Thyroid gland (tissue), 4 donors: ENCODE measurements at regions not wholly inside any gene's neighbourhood (a gene's known extent, or its start where the extent isn't known, plus 50 kb on each side); places are given as distances from the start of the nearest gene placed in this dataset.
A peak's percentile ranks its signal among the peaks of the same experiment; 100 is the strongest.

Experiments
- DNase-seq, 2 donors: peaks; one replicate each; pipeline ENCODE4 v3.0.0-alpha.2; 2019
- H3K27ac ChIP-seq, 3 donors: fragments of 200-600 bp; sonication (generic); 1 replicate in 2 of 3; 2 replicates in 1 of 3; pipeline ENCODE4 v1.5.1; 2016 to 2019; ENCODE audit warnings: mild to moderate bottlenecking in 1 of 3, moderate library complexity in 1 of 3
- H3K27me3 ChIP-seq: fragments of 200-600 bp; sonication (generic); one replicate; pipeline ENCODE4 v1.5.1; 2019
- H3K36me3 ChIP-seq, 2 donors: fragments of 200-600 bp; sonication (generic); one replicate each; pipeline ENCODE4 v1.5.1; 2016 to 2019
- H3K4me1 ChIP-seq, 2 donors: fragments of 200-600 bp; sonication (generic); one replicate each; pipeline ENCODE4 v1.5.1; 2017 to 2019
- H3K4me3 ChIP-seq, 3 donors: fragments of 200-600 bp; sonication (generic); replicated peaks in 1 of 3; 1 replicate in 2 of 3; 2 replicates in 1 of 3; pipeline ENCODE4 v1.5.1; 2016; ENCODE audit warnings: mild to moderate bottlenecking in 1 of 3
- H3K9me3 ChIP-seq: fragments of 200-600 bp; sonication (generic); one replicate; pipeline ENCODE4 v1.5.1; 2017
- CTCF ChIP-seq, 6 experiments: fragments of 200-600 bp in 3 of 6; fragments of 450-650 bp in 3 of 6; sonication (generic) in 3 of 6; IDR thresholded peaks; one replicate each; pipeline ENCODE4 v1.5.1; 2016 to 2019; ENCODE audit warnings: antibody characterized with exemption in 6 of 6, mild to moderate bottlenecking in 2 of 6, inconsistent platforms in 1 of 6, moderate library complexity in 1 of 6
- POLR2A ChIP-seq, 2 donors: fragments of 450-650 bp; IDR thresholded peaks; one replicate each; pipeline ENCODE4 v1.6.1; 2017; ENCODE audit warnings: antibody characterized with exemption in 2 of 2, mild to moderate bottlenecking in 2 of 2, moderate library complexity in 1 of 2
- WGBS, 2 donors: methylation state at CpG; one replicate each; pipeline ENCODE4 v1.1.5; 2017; 5-methylcytosine and 5-hydroxymethylcytosine counted together
- intact Hi-C: fragments of 100-400 bp; cut with DNase I; formaldehyde crosslinking; loops from one replicate; pipeline ENCODE4 v1.15.1; 2023

- Histone ChIP-seq H3K4me3 (no peak overlapping the region), H3K27me3 (no peaks in the 10 kb centered on the region), H3K27ac (no peak overlapping the region), H3K36me3 (no peaks in the 10 kb centered on the region), H3K4me1 (no peaks in the 10 kb centered on the region), H3K9me3 (no peaks in the 10 kb centered on the region)
- intact Hi-C loops: no loop called here
- peak in 1 of 6 experiments; percentile 15 for TF ChIP-seq CTCF (IDR thresholded peaks at IDR 0.05)
- TF ChIP-seq POLR2A (IDR thresholded peaks at IDR 0.05): no peak
- WGBS, 2 donors: 50 to 53% methylated on average over 6 of the region's 6 CpGs
- DNase-seq: no peak
Measured at GRCh38 chr2:149799013-149799705, 211.6 kb upstream of the MMADHC start.

- DNase-seq: no peak
- Histone ChIP-seq H3K9me3 (no peaks in the 10 kb centered on the region), H3K27ac (no peak overlapping the region), H3K4me1 (no peaks in the 10 kb centered on the region), H3K36me3 (no peaks in the 10 kb centered on the region), H3K4me3 (no peak overlapping the region), H3K27me3 (no peaks in the 10 kb centered on the region)
- TF ChIP-seq POLR2A (IDR thresholded peaks at IDR 0.05) (no peak), CTCF (IDR thresholded peaks at IDR 0.05) (no peak)
- intact Hi-C loops: no loop called here
- 87 to 91% methylated on average over 1 of the region's 1 CpG for WGBS, 2 donors
Measured at GRCh38 chr2:149797030-149797429, 209.5 kb upstream of the MMADHC start.

- no peak overlapping the region for H3K4me3 ChIP-seq
- intact Hi-C loops: no loop called here
- no peaks in the 10 kb centered on the region for H3K9me3 ChIP-seq
- TF ChIP-seq POLR2A (IDR thresholded peaks at IDR 0.05) (no peak), CTCF (IDR thresholded peaks at IDR 0.05) (no peak)
- no peak for DNase-seq
- H3K27ac ChIP-seq: no peak overlapping the region
- H3K27me3 ChIP-seq: no peaks in the 10 kb centered on the region
- WGBS, 2 donors: 94 to 96% methylated on average over 3 of the region's 3 CpGs
- no peaks in the 10 kb centered on the region for H3K36me3 ChIP-seq
- no peaks in the 10 kb centered on the region for H3K4me1 ChIP-seq
Measured at GRCh38 chr2:149789549-149789948, 202.0 kb upstream of the MMADHC start.

GRCh38 chr2:149787206-149787605 lies 199.6 kb upstream of the MMADHC start:
- TF ChIP-seq CTCF (IDR thresholded peaks at IDR 0.05) (no peak), POLR2A (IDR thresholded peaks at IDR 0.05) (no peak)
- Histone ChIP-seq H3K4me1 (no peaks in the 10 kb centered on the region), H3K9me3 (no peaks in the 10 kb centered on the region), H3K4me3 (no peak overlapping the region), H3K27ac (no peak overlapping the region), H3K36me3 (no peaks in the 10 kb centered on the region), H3K27me3 (no peaks in the 10 kb centered on the region)
- WGBS, 2 donors: 50 to 92% methylated on average over 1 of the region's 1 CpG
- intact Hi-C loops: no loop called here
- DNase-seq: no peak

- Histone ChIP-seq H3K9me3 (no peaks in the 10 kb centered on the region), H3K4me3 (no peak overlapping the region), H3K27me3 (no peaks in the 10 kb centered on the region), H3K36me3 (no peaks in the 10 kb centered on the region), H3K27ac (no peak overlapping the region), H3K4me1 (no peaks in the 10 kb centered on the region)
- intact Hi-C loops: no loop called here
- TF ChIP-seq CTCF (IDR thresholded peaks at IDR 0.05) (no peak), POLR2A (IDR thresholded peaks at IDR 0.05) (no peak)
- no peak for DNase-seq
- WGBS, 2 donors: 93 to 95% methylated on average over 1 of the region's 1 CpG
Measured at GRCh38 chr2:149783284-149783683, 195.7 kb upstream of the MMADHC start.
